ENCODE measurements at regions not wholly inside any gene's neighbourhood (a gene's known extent, or its start where the extent isn't known, plus 50 kb on each side); places are given as distances from the start of the nearest gene placed in this dataset.

DNA sequence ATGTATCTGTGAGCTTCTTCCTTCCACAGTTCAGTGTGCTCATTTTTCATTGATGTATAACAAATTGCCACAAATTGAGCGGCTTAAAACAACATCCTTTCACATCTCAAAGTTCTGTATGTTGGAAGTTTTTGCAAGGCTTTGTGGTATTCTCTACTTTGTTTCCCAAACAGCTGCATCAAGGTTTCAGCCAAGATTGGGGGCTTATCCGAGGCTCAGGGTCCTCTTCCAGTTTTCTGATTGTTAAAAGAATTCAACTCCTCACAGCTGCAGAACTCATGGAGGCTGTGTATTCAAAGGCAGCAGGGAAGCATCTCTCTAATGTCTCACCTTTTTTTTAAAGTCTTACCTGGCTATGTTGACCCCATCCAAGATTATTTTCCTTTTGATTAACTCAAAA lies 1369.8 kb downstream of the PCDH9 start:
- ChIA-PET RAD21 (ENCODE audit: unreplicated experiment) (interaction anchor here (1.1 kb wide), 1 partner anchor 185 kb away, joined by 3 read pairs; no protein-coding TSS in a partner anchor), SMC1A (ENCODE audit: uncharacterized antibody, unreplicated experiment) (no interaction called here), POLR2A (no interaction called here), CTCF (no interaction called here)
- in situ Hi-C loops (cut with MboI), result no loop called here
- no peaks in the 10 kb centered on the region for H3K9me3 ChIP-seq (replicated peaks; ENCODE audit: control insufficient read depth, insufficient read depth, low read length)
- no TSS peak for BruUV-seq (replicated peaks)
- no peak for ATAC-seq
- H3K27ac ChIP-seq (ENCODE audit: control insufficient read depth, insufficient read depth), result no peak overlapping the region
- H4K20me1 ChIP-seq (ENCODE audit: control insufficient read depth, insufficient read depth), result no peaks in the 10 kb centered on the region
- 0% methylated on average over 2 of the region's 2 CpGs for WGBS (ENCODE audit: insufficient coverage, insufficient replicate concordance, low lambda C conversion rate, missing lambda C conversion rate)
- no peaks in the 10 kb centered on the region for H3K27me3 ChIP-seq (replicated peaks in 1 of 2; ENCODE audit: control insufficient read depth in 2 of 2, insufficient read depth in 2 of 2, low read length in 1 of 2)
- H3K4me1 ChIP-seq (ENCODE audit: control insufficient read depth, insufficient read depth, low read length), result no peaks in the 10 kb centered on the region
- no peak for FAIRE-seq
- no peaks in the 10 kb centered on the region for H3K79me2 ChIP-seq (ENCODE audit: control insufficient read depth, insufficient read depth, low read length)
- H3K4me3 ChIP-seq, result no peak overlapping the region
- H2AFZ ChIP-seq (ENCODE audit: control insufficient read depth, low read depth, low read length), result no peak overlapping the region
- H3K4me2 ChIP-seq (ENCODE audit: control insufficient read depth, insufficient read depth), result no peak overlapping the region
- no peak for TF ChIP-seq KDM1A (IDR thresholded peaks at IDR 0.05; ENCODE audit: borderline replicate concordance)
- no peak for TF ChIP-seq FOS (IDR thresholded peaks at IDR 0.05; ENCODE audit: borderline replicate concordance, extremely low read depth, insufficient read length)
- TF ChIP-seq, protein P1, sequence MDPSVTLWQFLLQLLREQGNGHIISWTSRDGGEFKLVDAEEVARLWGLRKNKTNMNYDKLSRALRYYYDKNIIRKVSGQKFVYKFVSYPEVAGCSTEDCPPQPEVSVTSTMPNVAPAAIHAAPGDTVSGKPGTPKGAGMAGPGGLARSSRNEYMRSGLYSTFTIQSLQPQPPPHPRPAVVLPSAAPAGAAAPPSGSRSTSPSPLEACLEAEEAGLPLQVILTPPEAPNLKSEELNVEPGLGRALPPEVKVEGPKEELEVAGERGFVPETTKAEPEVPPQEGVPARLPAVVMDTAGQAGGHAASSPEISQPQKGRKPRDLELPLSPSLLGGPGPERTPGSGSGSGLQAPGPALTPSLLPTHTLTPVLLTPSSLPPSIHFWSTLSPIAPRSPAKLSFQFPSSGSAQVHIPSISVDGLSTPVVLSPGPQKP (IDR thresholded peaks at IDR 0.05; ENCODE audit: low read depth, low read length), result no peak
- no peak for TF ChIP-seq MEF2A (IDR thresholded peaks at IDR 0.05; ENCODE audit: insufficient read depth, low read depth, low read length)
- TF ChIP-seq, protein P2, sequence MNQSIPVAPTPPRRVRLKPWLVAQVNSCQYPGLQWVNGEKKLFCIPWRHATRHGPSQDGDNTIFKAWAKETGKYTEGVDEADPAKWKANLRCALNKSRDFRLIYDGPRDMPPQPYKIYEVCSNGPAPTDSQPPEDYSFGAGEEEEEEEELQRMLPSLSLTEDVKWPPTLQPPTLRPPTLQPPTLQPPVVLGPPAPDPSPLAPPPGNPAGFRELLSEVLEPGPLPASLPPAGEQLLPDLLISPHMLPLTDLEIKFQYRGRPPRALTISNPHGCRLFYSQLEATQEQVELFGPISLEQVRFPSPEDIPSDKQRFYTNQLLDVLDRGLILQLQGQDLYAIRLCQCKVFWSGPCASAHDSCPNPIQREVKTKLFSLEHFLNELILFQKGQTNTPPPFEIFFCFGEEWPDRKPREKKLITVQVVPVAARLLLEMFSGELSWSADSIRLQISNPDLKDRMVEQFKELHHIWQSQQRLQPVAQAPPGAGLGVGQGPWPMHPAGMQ (IDR thresholded peaks at IDR 0.05; ENCODE audit: borderline replicate concordance), result no peak
- no peak for TF ChIP-seq YBX1 (IDR thresholded peaks at IDR 0.05)
- no peak for TF ChIP-seq ATF7 (IDR thresholded peaks at IDR 0.05; ENCODE audit: low read depth)
- TF ChIP-seq ZZZ3 (IDR thresholded peaks at IDR 0.05; ENCODE audit: control insufficient read depth, insufficient read length, low read depth), result no peak
- TF ChIP-seq EP300 (IDR thresholded peaks at IDR 0.05; ENCODE audit: borderline replicate concordance in 1 of 2, control insufficient read depth in 1 of 2, low read depth in 2 of 2, low read length in 2 of 2), result no peak
- TF ChIP-seq, protein P3, sequence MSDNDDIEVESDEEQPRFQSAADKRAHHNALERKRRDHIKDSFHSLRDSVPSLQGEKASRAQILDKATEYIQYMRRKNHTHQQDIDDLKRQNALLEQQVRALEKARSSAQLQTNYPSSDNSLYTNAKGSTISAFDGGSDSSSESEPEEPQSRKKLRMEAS (IDR thresholded peaks at IDR 0.05; ENCODE audit: low read depth, low read length), result no peak
- H3K9ac ChIP-seq (ENCODE audit: control insufficient read depth, insufficient read depth, low read length), result no peak overlapping the region
- intact Hi-C loops (cut with micrococcal nuclease; ENCODE audit: unreplicated experiment), result no loop called here
- no peak for DNase-seq (ENCODE audit: low read depth, low spot score)
- H3K36me3 ChIP-seq (ENCODE audit: control insufficient read depth in 2 of 2, insufficient read depth in 2 of 2, low read length in 1 of 2), result no peaks in the 10 kb centered on the region
